Fibroblast of skin of right quadriceps (primary cell): ENCODE measurements at regions not wholly inside any gene's neighbourhood (a gene's known extent, or its start where the extent isn't known, plus 50 kb on each side); places are given as distances from the start of the nearest gene placed in this dataset.

Experiments
- DNase-seq: peaks from one replicate; pipeline ENCODE4 v3.0.0-alpha.2; 2013

DNA sequence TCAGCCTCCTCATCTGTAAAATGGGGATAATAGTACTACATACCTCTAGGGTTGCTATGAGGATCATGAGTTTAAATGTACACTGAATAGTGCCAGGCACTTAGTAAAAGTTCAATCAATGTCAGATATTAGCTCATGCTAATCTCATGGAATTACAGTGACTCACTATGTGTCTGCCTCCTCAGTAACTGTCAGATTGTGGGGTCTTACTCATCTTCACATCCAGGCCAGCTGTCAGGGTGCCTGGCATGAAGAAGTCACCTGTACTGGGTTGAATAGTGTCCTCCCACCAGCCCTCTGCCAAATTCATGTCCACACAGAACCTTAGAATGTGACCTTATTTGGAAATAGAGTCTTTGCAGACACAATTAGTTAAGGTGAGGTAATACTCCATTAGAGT, 54.3 kb upstream of the STIM2 start:
- no peak for DNase-seq

DNA sequence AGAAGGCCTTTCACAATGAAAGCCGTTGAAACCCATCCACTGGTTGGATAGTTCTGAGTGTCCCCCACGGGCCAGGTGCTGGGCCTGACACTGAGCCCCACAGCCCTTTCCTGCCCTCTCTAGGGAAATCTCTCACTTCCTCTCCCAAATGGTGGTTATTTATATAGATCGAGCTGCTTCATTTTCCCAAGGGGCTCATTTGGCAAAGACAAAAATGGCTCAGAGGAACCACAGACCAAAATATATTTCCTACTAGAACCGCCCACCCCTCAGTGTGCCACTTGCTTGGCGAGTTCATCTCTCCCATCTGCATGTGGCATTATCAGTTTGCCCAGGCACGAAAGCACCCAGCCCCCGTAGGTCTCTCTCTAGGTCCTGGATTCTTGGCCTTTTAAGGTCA, 53.3 kb upstream of the STIM2 start:
- DNase-seq: peak; percentile 31

DNA sequence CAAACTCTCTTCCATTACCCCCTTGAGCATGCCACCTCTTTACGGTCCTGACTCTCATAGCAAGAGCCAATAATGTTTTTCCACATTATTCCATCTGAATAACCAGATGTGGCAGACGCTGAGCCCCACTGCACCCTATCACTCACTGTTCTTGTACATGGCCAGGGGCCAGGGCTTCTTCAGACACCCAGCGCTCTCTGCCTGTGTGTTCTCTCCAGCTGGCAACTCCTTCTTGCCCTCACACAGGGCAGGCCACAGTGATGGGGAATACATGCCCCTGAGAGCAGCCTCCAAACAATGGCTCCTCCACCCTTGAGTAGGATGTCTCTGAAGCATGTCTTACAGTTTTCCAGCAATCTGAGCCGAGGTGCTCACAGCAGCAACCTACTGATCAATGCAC, 50.8 kb upstream of the STIM2 start:
- DNase-seq: no peak
